ENCODE measurements at regions not wholly inside any gene's neighbourhood (a gene's known extent, or its start where the extent isn't known, plus 50 kb on each side); places are given as distances from the start of the nearest gene placed in this dataset.

GRCh38 chr5:89981878-89982773 is 427.4 kb downstream of the CETN3 start:
- no peak for DNase-seq

DNA sequence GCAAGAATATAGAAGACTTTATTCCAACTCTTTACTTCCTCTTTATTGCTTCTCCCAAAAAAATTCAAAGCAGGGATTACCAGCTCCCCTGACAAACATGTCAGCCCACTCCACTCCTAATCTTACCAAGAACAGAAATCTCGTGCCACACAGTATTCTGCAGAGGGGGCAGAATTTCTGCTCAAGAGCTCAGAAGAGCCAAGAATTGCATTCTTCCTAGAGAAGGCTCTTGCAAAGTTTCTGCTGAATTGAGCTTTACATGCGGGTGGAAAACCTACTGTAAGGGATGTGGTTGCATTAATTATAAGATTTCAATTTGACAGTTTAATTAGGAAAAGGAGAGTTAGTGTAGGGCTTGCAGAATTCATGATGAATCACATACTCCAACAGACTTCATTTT is 428.5 kb downstream of the CETN3 start:
- DNase-seq, result no peak

GRCh38 chr5:89973516-89973915 is 436.0 kb downstream of the CETN3 start:
- no peak for DNase-seq

- no peak for DNase-seq
These were observed 436.7 kb downstream of the CETN3 start for GRCh38 chr5:89972901-89973300.

DNA sequence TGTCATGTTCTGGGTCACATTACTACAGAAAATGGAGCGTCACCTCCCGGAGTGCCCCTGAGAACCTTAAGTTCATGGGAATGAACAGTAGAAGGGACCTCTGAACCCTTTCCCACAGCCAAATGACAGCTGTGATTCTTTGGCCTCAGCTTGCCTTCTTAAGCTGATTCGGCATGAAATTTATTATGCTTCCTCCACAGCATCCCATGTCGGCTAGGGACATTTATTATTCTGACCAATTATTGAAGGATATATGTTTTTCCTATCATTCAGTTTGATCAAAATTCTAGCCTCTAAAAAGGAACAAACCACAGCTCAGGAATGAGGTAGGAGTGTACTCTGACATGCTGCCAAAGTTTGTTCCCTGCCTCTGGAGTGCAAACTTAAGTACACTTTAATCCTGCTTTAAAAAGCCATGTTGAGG is 440.6 kb downstream of the CETN3 start:
- no peak for DNase-seq

DNA sequence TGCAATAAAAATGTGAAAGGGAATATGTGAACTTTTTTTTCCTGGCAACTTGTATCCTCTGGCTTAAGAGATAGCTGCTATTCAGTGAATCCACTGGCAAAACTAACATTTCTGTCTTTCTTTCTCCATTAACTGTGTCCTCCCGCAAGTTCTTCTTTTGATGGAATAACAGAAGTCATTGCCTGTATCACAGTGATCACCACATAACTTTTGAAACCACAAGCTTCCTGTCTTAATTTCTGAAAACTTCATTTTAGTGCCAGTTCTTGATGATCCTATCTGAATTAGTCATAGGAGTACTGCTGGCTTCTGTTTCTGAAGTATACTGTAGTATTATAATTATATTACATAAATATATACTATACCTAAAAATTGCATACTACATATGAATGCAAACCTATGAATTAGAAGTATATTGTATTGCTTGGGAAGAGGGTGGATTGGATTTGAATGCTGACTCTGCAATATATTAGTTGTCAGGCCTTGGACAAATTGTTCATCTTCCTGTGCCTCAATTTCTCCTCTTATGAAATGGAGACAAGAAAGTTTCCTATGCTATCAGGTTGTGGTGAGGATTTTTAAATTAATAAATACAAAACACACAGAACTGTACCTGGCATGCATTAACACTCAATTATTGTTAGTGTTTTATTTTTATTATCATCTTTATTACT is 441.6 kb downstream of the CETN3 start:
- no peak for DNase-seq

DNA sequence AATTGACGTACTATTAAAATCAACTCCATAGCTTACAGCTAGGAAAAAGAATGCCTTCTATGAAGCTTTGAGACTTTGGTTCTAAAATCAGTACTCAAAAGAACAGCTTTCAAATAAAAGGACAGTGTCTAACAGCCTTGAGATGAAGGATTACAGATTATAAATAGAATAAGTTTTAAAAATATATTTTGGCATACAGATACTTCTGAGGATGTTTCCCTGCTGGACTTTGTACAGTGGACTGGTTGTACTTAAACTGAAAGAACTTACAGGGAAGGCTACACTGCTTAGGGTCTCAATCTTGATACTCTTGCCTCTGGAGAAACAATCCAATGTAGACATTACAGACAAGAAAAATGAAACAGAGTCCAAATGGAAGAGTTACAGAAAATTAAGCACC is 452.7 kb downstream of the CETN3 start:
- DNase-seq, result no peak

DNA sequence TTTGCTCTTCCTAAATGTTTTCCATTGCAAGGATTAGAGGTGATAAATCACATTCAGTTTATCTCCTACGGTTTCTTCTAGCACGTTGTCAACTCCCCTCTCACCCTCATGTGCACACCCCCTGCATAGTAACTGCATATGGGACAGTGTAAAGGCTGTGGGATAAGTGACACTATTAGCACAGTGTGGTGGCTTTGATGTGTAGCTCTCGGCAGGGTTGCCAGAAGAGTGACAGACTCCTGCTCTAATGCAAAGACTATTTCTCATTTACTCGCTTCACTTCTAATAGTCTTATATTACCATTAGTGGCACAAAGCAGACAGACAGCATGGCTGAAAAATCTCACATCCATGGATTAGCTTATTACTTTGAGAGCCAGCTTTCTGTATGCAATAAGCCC is 454.6 kb downstream of the CETN3 start:
- no peak for DNase-seq

DNA sequence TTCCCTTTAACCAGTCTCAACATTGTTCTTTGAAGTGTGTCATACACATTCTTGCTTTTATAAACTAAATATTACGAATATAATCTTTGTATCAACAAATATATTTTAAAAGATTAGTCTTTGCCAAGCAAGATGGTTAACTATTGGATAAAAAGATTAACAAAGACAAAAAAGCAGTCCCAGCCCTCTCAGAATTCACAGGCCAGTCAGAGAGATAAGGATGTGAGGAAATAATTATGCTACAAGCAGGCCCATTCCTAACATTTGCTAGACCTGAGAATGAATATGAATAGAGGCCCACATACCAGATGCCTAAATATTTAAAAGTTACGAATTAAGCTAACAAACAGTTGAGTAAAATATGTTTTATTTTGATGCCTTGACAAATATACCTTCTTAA is 457.7 kb downstream of the CETN3 start:
- no peak for DNase-seq

GRCh38 chr5:89950234-89950633 is 459.3 kb downstream of the CETN3 start:
- no peak for DNase-seq

- no peak for DNase-seq
These were observed 460.6 kb downstream of the CETN3 start for GRCh38 chr5:89948977-89949376.

DNA sequence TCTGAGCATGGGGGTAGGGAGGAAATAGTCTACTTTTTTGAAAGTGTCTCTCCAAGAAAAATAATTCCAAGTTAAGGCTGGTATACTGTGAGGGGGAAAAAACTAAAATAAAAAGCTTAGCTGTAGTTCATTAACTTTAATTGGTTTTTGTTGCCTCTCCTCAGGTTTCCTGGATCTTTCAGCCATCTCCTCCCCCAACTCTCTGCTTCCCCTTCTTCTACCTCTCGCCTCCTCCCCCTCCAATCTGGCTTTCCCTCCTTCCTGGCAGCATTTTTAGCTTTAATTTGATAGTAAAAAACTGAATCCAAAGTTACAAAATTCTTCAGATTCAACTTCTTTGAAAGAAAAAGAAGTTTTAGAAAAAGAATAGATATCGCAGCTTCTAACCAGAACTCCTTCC is 462.6 kb downstream of the CETN3 start:
- DNase-seq, result no peak

DNA sequence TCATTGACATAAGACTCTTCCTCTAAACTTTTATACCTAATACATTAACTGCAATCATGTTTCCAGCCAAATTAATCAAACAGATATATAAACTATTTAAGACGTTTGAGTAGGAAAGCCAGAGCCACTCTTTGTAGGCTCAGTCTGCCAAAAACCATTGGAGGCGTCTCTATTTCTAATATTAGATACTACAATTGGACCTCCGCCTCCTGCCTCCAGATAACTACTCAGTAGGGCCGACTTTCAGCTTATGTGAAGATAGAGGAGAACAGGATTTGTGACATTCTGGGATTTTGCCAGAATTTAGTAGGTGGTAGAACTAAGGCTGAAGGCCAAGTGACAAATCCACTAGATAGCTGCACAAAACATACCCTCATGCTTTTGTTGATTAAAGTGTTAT is 463.0 kb downstream of the CETN3 start:
- DNase-seq, result no peak

GRCh38 chr5:89942171-89942570 is 467.4 kb downstream of the CETN3 start:
- no peak for DNase-seq

GRCh38 chr5:89936576-89936975 is 473.0 kb downstream of the CETN3 start:
- DNase-seq, result no peak

DNA sequence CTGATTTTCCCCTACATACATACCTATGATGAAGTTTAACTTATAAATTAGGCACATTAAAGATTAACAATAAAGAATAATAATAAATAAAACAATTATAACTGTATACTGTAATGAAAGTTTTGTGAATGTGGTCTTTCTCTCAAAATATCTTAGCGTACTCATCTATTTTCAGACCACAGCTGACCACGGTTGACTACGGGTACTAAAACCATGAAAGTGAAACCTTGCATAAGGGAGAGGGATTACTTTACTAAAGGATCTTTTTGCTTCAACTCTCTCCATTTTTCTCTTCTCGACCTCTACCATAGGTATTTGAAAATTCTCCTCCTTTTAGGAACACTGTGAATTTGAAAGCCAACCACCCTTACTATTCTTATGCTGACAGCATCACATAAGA is 475.5 kb downstream of the CETN3 start:
- no peak for DNase-seq

DNA sequence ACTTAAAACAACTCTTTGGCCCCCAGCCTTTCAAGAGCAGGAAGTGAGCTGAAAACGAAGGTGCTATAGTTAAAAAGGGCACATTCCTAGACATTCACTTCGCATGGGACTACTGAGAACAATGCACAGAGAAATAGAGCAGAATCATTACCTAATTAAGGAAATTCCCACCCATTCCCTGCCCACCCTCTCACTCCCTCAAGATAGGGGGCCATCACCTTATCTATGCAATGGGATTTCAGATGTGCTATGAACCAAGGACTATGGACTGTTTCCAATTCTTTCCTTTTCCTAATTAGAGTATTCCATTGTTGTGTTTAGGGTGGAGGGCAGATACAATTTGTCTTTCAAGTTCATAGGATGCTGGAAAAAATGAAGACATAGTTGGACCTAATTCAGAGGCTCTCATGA is 476.8 kb downstream of the CETN3 start:
- no peak for DNase-seq

GRCh38 chr5:89930591-89931392 is 478.8 kb downstream of the CETN3 start:
- no peak for DNase-seq

- no peak for DNase-seq
These were observed 479.7 kb downstream of the CETN3 start for GRCh38 chr5:89929834-89930233.

- DNase-seq, result no peak
These were observed 480.4 kb downstream of the CETN3 start for GRCh38 chr5:89929173-89929572.

GRCh38 chr5:89922161-89922560 is 487.4 kb downstream of the CETN3 start:
- DNase-seq, result no peak

DNA sequence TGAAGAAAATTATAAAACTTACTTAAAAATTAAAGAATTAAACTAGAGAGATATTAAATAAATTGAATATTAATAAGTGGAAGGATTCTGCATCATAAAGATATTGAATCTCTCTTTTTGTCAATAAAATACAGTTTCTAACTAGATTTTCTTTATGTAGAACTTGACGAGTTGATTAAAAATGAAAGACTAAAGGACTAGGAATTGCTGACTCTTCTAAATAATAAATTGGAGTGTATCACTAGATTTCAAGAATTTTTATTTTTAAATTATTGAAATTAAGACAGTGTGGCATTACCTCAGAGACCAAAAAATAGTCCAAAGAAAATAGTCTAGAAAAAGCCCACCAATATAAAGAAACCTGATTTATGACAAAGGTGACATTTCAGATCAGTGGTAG is 492.4 kb downstream of the CETN3 start:
- no peak for DNase-seq

DNA sequence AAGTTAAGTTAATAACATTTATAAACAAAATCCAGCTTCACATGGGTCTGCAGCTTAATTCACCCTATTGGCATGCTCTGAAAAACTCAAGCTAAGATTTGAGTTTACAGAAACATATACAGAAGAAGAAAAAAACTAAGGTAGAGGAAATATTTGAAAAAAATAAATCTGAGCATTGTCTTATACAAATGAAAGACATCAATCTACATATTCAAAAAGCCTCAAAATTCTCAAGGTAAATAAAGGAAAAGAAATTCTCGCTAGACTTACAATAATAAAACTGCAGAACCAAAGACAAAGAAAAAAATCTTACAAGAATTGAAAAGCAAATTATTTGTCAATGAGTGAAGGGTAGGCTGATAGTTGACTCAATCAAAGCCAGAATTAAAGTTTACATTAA is 493.4 kb downstream of the CETN3 start:
- no peak for DNase-seq

GRCh38 chr5:89908876-89909275 is 500.7 kb downstream of the CETN3 start:
- DNase-seq, result no peak

All from stimulated activated CD4-positive, alpha-beta T cell treated with anti-CD3 and anti-CD28 coated beads, Interleukin-15, amount 100 ng/mL, for 24 hours (primary cell).